ENCODE measurements at regions not wholly inside any gene's neighbourhood (a gene's known extent, or its start where the extent isn't known, plus 50 kb on each side); places are given as distances from the start of the nearest gene placed in this dataset.

DNA sequence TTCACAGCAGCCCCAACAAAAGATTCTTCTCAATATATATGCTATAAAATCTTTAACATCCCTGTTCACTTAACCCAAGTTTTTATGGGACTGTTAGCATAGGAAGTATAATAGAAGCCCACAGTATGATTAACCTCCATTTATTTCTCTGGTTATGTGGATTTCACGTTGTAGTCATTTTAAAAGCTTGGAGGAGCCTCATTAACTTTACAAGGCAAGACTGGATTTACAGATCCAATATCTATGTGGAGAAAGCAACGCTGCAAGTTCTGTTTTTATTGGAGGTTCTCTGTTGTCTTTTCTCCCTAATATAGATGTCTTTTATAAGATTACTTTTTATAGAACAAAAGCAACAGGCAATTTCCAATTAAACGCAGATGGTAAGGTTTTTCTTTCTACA lies 114.9 kb upstream of the SYT4 start:
- H3K9me3 ChIP-seq (ENCODE audit: control extremely low read depth in 1 of 3, control insufficient read depth in 2 of 3, insufficient read depth in 1 of 3, low read length in 2 of 3) = no peaks in the 10 kb centered on the region
- ATAC-seq (ENCODE audit: low read depth) (no peak), DNase-seq (no peak)
- H4K20me1 ChIP-seq (ENCODE audit: control insufficient read depth, insufficient read depth, low read length, poor library complexity, severe bottlenecking) = no peaks in the 10 kb centered on the region
- H3K27ac ChIP-seq (ENCODE audit: low read length in 2 of 2) = no peak overlapping the region
- no peak overlapping the region for H3K9ac ChIP-seq (ENCODE audit: low read length)
- Mint-ChIP-seq H3K4me1 (no peaks in the 10 kb centered on the region), H3K27me3 (no peaks in the 10 kb centered on the region), H3K9me3 (ENCODE audit: insufficient read depth) (no peaks in the 10 kb centered on the region), H3K27ac (no peak overlapping the region), H3K4me3 (no peak overlapping the region)
- ChIA-PET CTCF (no interaction called here), POLR2A (no interaction called here)
- intact Hi-C loops (cut with micrococcal nuclease) = no loop called here
- no peak overlapping the region for H3K4me3 ChIP-seq (ENCODE audit: control extremely low read depth in 1 of 5, extremely low read depth in 1 of 5, insufficient read depth in 1 of 5, low read depth in 2 of 5, low read length in 4 of 5)
- H3K4me1 ChIP-seq (ENCODE audit: control insufficient read depth in 2 of 2, insufficient read depth in 2 of 2, low read length in 2 of 2) = no peaks in the 10 kb centered on the region
- H3K36me3 ChIP-seq (replicated peaks in 1 of 2; ENCODE audit: control extremely low read depth in 1 of 2, control insufficient read depth in 1 of 2, extremely low read depth in 1 of 2, insufficient read depth in 2 of 2, low read length in 1 of 2) = no peaks in the 10 kb centered on the region
- H3K4me2 ChIP-seq (replicated peaks; ENCODE audit: low read depth, low read length, poor library complexity, severe bottlenecking) = no peak overlapping the region
- no peaks in the 10 kb centered on the region for H3K27me3 ChIP-seq (replicated peaks in 1 of 4; ENCODE audit: control extremely low read depth in 1 of 4, control insufficient read depth in 3 of 4, insufficient read depth in 4 of 4, low read length in 3 of 4)
- no peak overlapping the region for H2AFZ ChIP-seq (ENCODE audit: insufficient read depth, low read depth, low read length, poor library complexity, severe bottlenecking)
- no peaks in the 10 kb centered on the region for H3K79me2 ChIP-seq (ENCODE audit: control insufficient read depth, insufficient read depth, low read length)
- TF ChIP-seq CTCF (IDR thresholded peaks at IDR 0.05) (no peak), EZH2 (IDR thresholded peaks at IDR 0.05; ENCODE audit: borderline replicate concordance, insufficient read depth, low read depth, low read length, poor library complexity, severe bottlenecking) (no peak)
- WGBS (ENCODE audit: insufficient coverage) = no CpG with 5 or more reads among the region's 3 CpGs

- Histone ChIP-seq H3K27me3 (replicated peaks in 1 of 4; ENCODE audit: control extremely low read depth in 1 of 4, control insufficient read depth in 3 of 4, insufficient read depth in 4 of 4, low read length in 3 of 4) (no peaks in the 10 kb centered on the region), H3K36me3 (replicated peaks in 1 of 2; ENCODE audit: control extremely low read depth in 1 of 2, control insufficient read depth in 1 of 2, extremely low read depth in 1 of 2, insufficient read depth in 2 of 2, low read length in 1 of 2) (no peaks in the 10 kb centered on the region), H3K4me3 (ENCODE audit: control extremely low read depth in 1 of 5, extremely low read depth in 1 of 5, insufficient read depth in 1 of 5, low read depth in 2 of 5, low read length in 4 of 5) (no peak overlapping the region), H3K9ac (ENCODE audit: low read length) (no peak overlapping the region), H3K4me1 (ENCODE audit: control insufficient read depth in 2 of 2, insufficient read depth in 2 of 2, low read length in 2 of 2) (no peaks in the 10 kb centered on the region), H4K20me1 (ENCODE audit: control insufficient read depth, insufficient read depth, low read length, poor library complexity, severe bottlenecking) (no peaks in the 10 kb centered on the region), H3K27ac (ENCODE audit: low read length in 2 of 2) (no peak overlapping the region), H3K4me2 (replicated peaks; ENCODE audit: low read depth, low read length, poor library complexity, severe bottlenecking) (no peak overlapping the region), H3K9me3 (ENCODE audit: control extremely low read depth in 1 of 3, control insufficient read depth in 2 of 3, insufficient read depth in 1 of 3, low read length in 2 of 3) (no peaks in the 10 kb centered on the region), H3K79me2 (ENCODE audit: control insufficient read depth, insufficient read depth, low read length) (no peaks in the 10 kb centered on the region), H2AFZ (ENCODE audit: insufficient read depth, low read depth, low read length, poor library complexity, severe bottlenecking) (no peak overlapping the region)
- TF ChIP-seq CTCF (IDR thresholded peaks at IDR 0.05) (no peak), EZH2 (IDR thresholded peaks at IDR 0.05; ENCODE audit: borderline replicate concordance, insufficient read depth, low read depth, low read length, poor library complexity, severe bottlenecking) (no peak)
- no peak overlapping the region for H3K4me3 Mint-ChIP-seq
- no peaks in the 10 kb centered on the region for H3K9me3 Mint-ChIP-seq (ENCODE audit: insufficient read depth)
- no CpG with 5 or more reads among the region's 2 CpGs for WGBS (ENCODE audit: insufficient coverage)
- no peaks in the 10 kb centered on the region for H3K4me1 Mint-ChIP-seq
- CTCF ChIA-PET = no interaction called here
- no peak for ATAC-seq (ENCODE audit: low read depth)
- H3K27ac Mint-ChIP-seq = no peak overlapping the region
- intact Hi-C loops (cut with micrococcal nuclease) = no loop called here
- POLR2A ChIA-PET = no interaction called here
- DNase-seq = no peak
- H3K27me3 Mint-ChIP-seq = no peaks in the 10 kb centered on the region
Measured at GRCh38 chr18:43393174-43393573, 115.9 kb upstream of the SYT4 start.

Measured in B cell (primary cell).